ENCODE measurements at regions not wholly inside any gene's neighbourhood (a gene's known extent, or its start where the extent isn't known, plus 50 kb on each side); places are given as distances from the start of the nearest gene placed in this dataset.

- H3K36me3 Mint-ChIP-seq (ENCODE audit: insufficient read depth, unreplicated experiment): no peaks in the 10 kb centered on the region
- BruUV-seq (replicated peaks): no TSS peak
- peaks cover 40% of the 10 kb centered on the region for H3K9me3 Mint-ChIP-seq (ENCODE audit: unreplicated experiment)
- H3K27me3 Mint-ChIP-seq (ENCODE audit: insufficient read depth, unreplicated experiment): no peaks in the 10 kb centered on the region
- H3K27ac Mint-ChIP-seq (ENCODE audit: low read depth, unreplicated experiment): no peak overlapping the region
- ChIA-PET POLR2A (no interaction called here), CTCF (interaction anchor here (0.5 to 0.6 kb wide), 2 partner anchors 112 to 1898 kb away, joined by 3 to 4 read pairs; no protein-coding TSS in a partner anchor)
- no peaks in the 10 kb centered on the region for H3K4me1 Mint-ChIP-seq (ENCODE audit: insufficient read depth, unreplicated experiment)
- no peak overlapping the region for H3K4me3 Mint-ChIP-seq (ENCODE audit: unreplicated experiment)
- intact Hi-C loops (cut with micrococcal nuclease): no loop called here
- TF ChIP-seq CTCF (IDR thresholded peaks at IDR 0.05; ENCODE audit: unreplicated experiment): no peak
- no peak for DNase-seq (ENCODE audit: unreplicated experiment)
Observed at GRCh38 chr19:30778061-30778460, 405.9 kb downstream of the ZNF536 start.

- H3K36me3 Mint-ChIP-seq (ENCODE audit: insufficient read depth, unreplicated experiment): no peaks in the 10 kb centered on the region
- peaks cover 39% of the 10 kb centered on the region for H3K9me3 Mint-ChIP-seq (ENCODE audit: unreplicated experiment)
- no peak for TF ChIP-seq CTCF (IDR thresholded peaks at IDR 0.05; ENCODE audit: unreplicated experiment)
- CTCF ChIA-PET: no interaction called here
- no peak overlapping the region for H3K4me3 Mint-ChIP-seq (ENCODE audit: unreplicated experiment)
- no peak for DNase-seq (ENCODE audit: unreplicated experiment)
- BruUV-seq (replicated peaks): no TSS peak
- H3K27me3 Mint-ChIP-seq (ENCODE audit: insufficient read depth, unreplicated experiment): no peaks in the 10 kb centered on the region
- no peaks in the 10 kb centered on the region for H3K4me1 Mint-ChIP-seq (ENCODE audit: insufficient read depth, unreplicated experiment)
- intact Hi-C loops (cut with micrococcal nuclease): no loop called here
- no peak overlapping the region for H3K27ac Mint-ChIP-seq (ENCODE audit: low read depth, unreplicated experiment)
- POLR2A ChIA-PET: no interaction called here
Observed at GRCh38 chr19:30775956-30776355, 403.8 kb downstream of the ZNF536 start.

GRCh38 chr19:30774252-30774766 is 402.1 kb downstream of the ZNF536 start:
- TF ChIP-seq CTCF (IDR thresholded peaks at IDR 0.05; ENCODE audit: unreplicated experiment): no peak
- Mint-ChIP-seq H3K4me1 (ENCODE audit: insufficient read depth, unreplicated experiment) (no peaks in the 10 kb centered on the region), H3K9me3 (ENCODE audit: unreplicated experiment) (peaks cover 39% of the 10 kb centered on the region), H3K4me3 (ENCODE audit: unreplicated experiment) (no peak overlapping the region), H3K27me3 (ENCODE audit: insufficient read depth, unreplicated experiment) (no peaks in the 10 kb centered on the region), H3K36me3 (ENCODE audit: insufficient read depth, unreplicated experiment) (no peaks in the 10 kb centered on the region), H3K27ac (ENCODE audit: low read depth, unreplicated experiment) (no peak overlapping the region)
- no TSS peak for BruUV-seq (replicated peaks)
- ChIA-PET CTCF (no interaction called here), POLR2A (no interaction called here)
- intact Hi-C loops (cut with micrococcal nuclease): no loop called here
- DNase-seq (ENCODE audit: unreplicated experiment): no peak

- CTCF ChIA-PET: no interaction called here
- POLR2A ChIA-PET: no interaction called here
- no peak overlapping the region for H3K4me3 Mint-ChIP-seq (ENCODE audit: unreplicated experiment)
- DNase-seq (ENCODE audit: unreplicated experiment): no peak
- TF ChIP-seq CTCF (IDR thresholded peaks at IDR 0.05; ENCODE audit: unreplicated experiment): no peak
- intact Hi-C loops (cut with micrococcal nuclease): no loop called here
- no peak overlapping the region for H3K27ac Mint-ChIP-seq (ENCODE audit: low read depth, unreplicated experiment)
- H3K27me3 Mint-ChIP-seq (ENCODE audit: insufficient read depth, unreplicated experiment): no peaks in the 10 kb centered on the region
- peaks cover 59% of the 10 kb centered on the region for H3K9me3 Mint-ChIP-seq (ENCODE audit: unreplicated experiment)
- no TSS peak for BruUV-seq (replicated peaks)
- no peaks in the 10 kb centered on the region for H3K36me3 Mint-ChIP-seq (ENCODE audit: insufficient read depth, unreplicated experiment)
- H3K4me1 Mint-ChIP-seq (ENCODE audit: insufficient read depth, unreplicated experiment): no peaks in the 10 kb centered on the region
Observed at GRCh38 chr19:30762651-30763050, 390.5 kb downstream of the ZNF536 start.
